ENCODE measurements at regions not wholly inside any gene's neighbourhood (a gene's known extent, or its start where the extent isn't known, plus 50 kb on each side); places are given as distances from the start of the nearest gene placed in this dataset.

GRCh38 chrX:96436105-96436504 lies 248.5 kb upstream of the DIAPH2 start:
- TF ChIP-seq CTCF (IDR thresholded peaks at IDR 0.05) (no peak), SIN3A (IDR thresholded peaks at IDR 0.05; ENCODE audit: borderline replicate concordance, insufficient read depth, low read depth, low read length) (no peak)

All from Panc1 (cell line).